K562 (cell line): ENCODE measurements at regions not wholly inside any gene's neighbourhood (a gene's known extent, or its start where the extent isn't known, plus 50 kb on each side); places are given as distances from the start of the nearest gene placed in this dataset.

Experiments
- ATAC-seq: fragments of 200-7000 bp; cut with Tn5 transposase; 3 replicates; pipeline ENCODE4 v1.9.1; 2020; ENCODE audit warnings: moderate library complexity
- BruUV-seq: library from RNA; stranded (reverse); fragments of 400-500 nt; replicated peaks from 2 replicates; lab custom pipeline; 2021; lab: Mats Ljungman, UMichigan
- CTCF ChIA-PET: fragments of 300-600 bp; formaldehyde crosslinking; extraction: SDS; loops from one replicate; lab custom pipeline; 2021; ENCODE audit warnings: low intra/inter-chr PET ratio; lab: Yijun Ruan, JAX
- POLR2A ChIA-PET: fragments of 300-600, 350-650 bp; sonication (Branson Sonifier 250); formaldehyde crosslinking; extraction: SDS; loops from one replicate; lab custom pipeline; 2021; ENCODE audit warnings: antibody characterized with exemption, inconsistent platforms; lab: Yijun Ruan, JAX
- DNase-seq, 4 experiments: peaks; one replicate each; pipeline versions ENCODE4 v3.0.0 to v3.0.0-alpha.2; 2011 to 2018; ENCODE audit warnings: low spot score in 3 of 4, mixed read lengths in 3 of 4; ENCODE audit errors: extremely low read depth in 1 of 4
- FAIRE-seq: peaks from 2 replicates; lab custom pipeline; 2011; peaks lifted over from hg19 to GRCh38; lab: Jason Lieb, UNC
- H2AFZ ChIP-seq: 2 replicates; pipeline ENCODE4 v1.6.0; 2011; ENCODE audit warnings: low read depth, low read length, control low read depth, inconsistent platforms
- H3K27ac ChIP-seq: fragments of 200-600 bp; 3 replicates; pipeline ENCODE4 v1.8.0; 2011; ENCODE audit warnings: low read depth, mild to moderate bottlenecking, control low read depth, inconsistent platforms, low read length, moderate library complexity, mixed read lengths; ENCODE audit errors: extremely low read depth
- H3K27me3 ChIP-seq, 2 experiments: fragments of 300-600 bp in 1 of 2; 2 replicates in 1 of 2; 3 replicates in 1 of 2; pipeline versions ENCODE4 v1.6.0 to v1.8.0; 2011; ENCODE audit warnings: inconsistent platforms in 2 of 2, low read length in 2 of 2, mild to moderate bottlenecking in 1 of 2, mixed read lengths in 1 of 2, moderate library complexity in 1 of 2; ENCODE audit not compliant: control insufficient read depth in 2 of 2, insufficient read depth in 2 of 2
- H3K36me3 ChIP-seq: fragments of 300-600 bp; 3 replicates; pipeline ENCODE4 v1.8.0; 2011; ENCODE audit warnings: mild to moderate bottlenecking, low read length, inconsistent platforms; ENCODE audit not compliant: control insufficient read depth, insufficient read depth
- H3K4me1 ChIP-seq, 2 experiments: fragments of 200-600 bp in 1 of 2; replicated peaks in 1 of 2; 2 replicates in 1 of 2; 3 replicates in 1 of 2; pipeline versions ENCODE4 v1.5.1 to v1.8.0; 2011; ENCODE audit warnings: inconsistent platforms in 2 of 2, low read length in 2 of 2, mild to moderate bottlenecking in 1 of 2, mixed read lengths in 1 of 2, moderate library complexity in 1 of 2; ENCODE audit not compliant: control insufficient read depth in 2 of 2, insufficient read depth in 2 of 2
- H3K4me2 ChIP-seq: 2 replicates; pipeline ENCODE4 v1.6.1; 2011; ENCODE audit warnings: low read length, control low read depth, inconsistent platforms, mixed read lengths; ENCODE audit not compliant: insufficient read depth
- H3K4me3 ChIP-seq: fragments of 200-600 bp; sonication (generic), shearing (Covaris generic); 2 replicates; pipeline ENCODE4 v1.5.1; 2016; ENCODE audit warnings: control low read depth, inconsistent platforms
- H3K79me2 ChIP-seq: fragments of 200-600 bp; 3 replicates; pipeline ENCODE4 v1.8.0; 2011; ENCODE audit warnings: low read length, inconsistent platforms; ENCODE audit not compliant: control insufficient read depth, insufficient read depth
- H3K9ac ChIP-seq, 2 experiments: 2 replicates each; pipeline versions ENCODE4 v1.6.0 to v1.6.1; 2011; ENCODE audit warnings: low read depth in 2 of 2, low read length in 2 of 2, control low read depth in 1 of 2, inconsistent platforms in 1 of 2, mild to moderate bottlenecking in 1 of 2, mixed read lengths in 1 of 2; ENCODE audit not compliant: insufficient read depth in 1 of 2
- H3K9me1 ChIP-seq: one replicate; pipeline ENCODE4 v1.6.0; 2011; ENCODE audit warnings: inconsistent platforms, mild to moderate bottlenecking, low read length, moderate library complexity; ENCODE audit not compliant: control insufficient read depth, insufficient read depth
- H3K9me3 ChIP-seq: replicated peaks from 2 replicates; pipeline ENCODE4 v1.5.1; 2011; ENCODE audit warnings: low read depth, low read length, inconsistent platforms; ENCODE audit not compliant: control insufficient read depth, insufficient read depth
- H4K20me1 ChIP-seq: replicated peaks from 2 replicates; pipeline ENCODE4 v1.6.1; 2011; ENCODE audit warnings: low read length, inconsistent platforms, mixed read lengths; ENCODE audit not compliant: control insufficient read depth, insufficient read depth
- NR4A1 ChIP-seq, 2 experiments: fragments of 250-450 bp in 1 of 2; fragments of 450-650 bp in 1 of 2; sonication (Bioruptor Pico) in 1 of 2; IDR thresholded peaks; 2 replicates each; pipeline versions ENCODE4 v1.4.0 to v1.6.1; 2016 to 2020; ENCODE audit warnings: mild to moderate bottlenecking in 2 of 2, missing compliant biosample characterization in 1 of 2, missing genetic modification characterization in 1 of 2, moderate library complexity in 1 of 2
- ZNF140 ChIP-seq: fragments of 250-450 bp; sonication (Bioruptor Pico); IDR thresholded peaks from 2 replicates; pipeline ENCODE4 v1.8.0; 2021; ENCODE audit warnings: moderate library complexity, mild to moderate bottlenecking, inconsistent platforms
- WGBS: fragments of 100-300 bp; shearing (Covaris generic); methylation state at CpG from one replicate; pipeline ENCODE4 v1.1.6; 2016; ENCODE audit warnings: low coverage, mixed read lengths; ENCODE audit not compliant: insufficient coverage; ENCODE audit errors: missing lambda C conversion rate; 5-methylcytosine and 5-hydroxymethylcytosine counted together
- in situ Hi-C: fragments of 300-500 bp; cut with MboI; formaldehyde crosslinking; loops from 4 replicates; pipeline ENCODE4 v1.15.0; 2018; ENCODE audit warnings: inconsistent platforms, mixed read lengths
- intact Hi-C: fragments of 100-400 bp; cut with micrococcal nuclease; formaldehyde crosslinking; loops from 2 replicates; pipeline ENCODE4 v1.14.2; 2022
- TF ChIP-seq, protein P1 (sequence below): fragments of 250-450 bp; sonication (Bioruptor Pico); IDR thresholded peaks from 2 replicates; pipeline ENCODE4 v1.4.0; 2020; ENCODE audit warnings: mild to moderate bottlenecking, moderate library complexity, borderline replicate concordance
- TF ChIP-seq, protein P2 (sequence below): fragments of 250-450 bp; sonication (Bioruptor Pico); IDR thresholded peaks from 2 replicates; pipeline ENCODE4 v1.4.0; 2020; ENCODE audit warnings: mild to moderate bottlenecking, moderate library complexity

GRCh38 chr15:95471690-95472086, 858.8 kb upstream of the NR2F2 start:
- Histone ChIP-seq H3K36me3 (no peaks in the 10 kb centered on the region), H3K27me3 (peaks cover 0 to 6% of the 10 kb centered on the region in 2 experiments; a peak in 4 of 5 replicates), H3K4me2 (no peak overlapping the region), H2AFZ (no peak overlapping the region), H3K9me1 (no peaks in the 10 kb centered on the region), H3K4me3 (no peak overlapping the region), H3K27ac (no peak overlapping the region), H3K9me3 (no peaks in the 10 kb centered on the region), H4K20me1 (no peaks in the 10 kb centered on the region), H3K79me2 (no peaks in the 10 kb centered on the region), H3K9ac (no peak overlapping the region), H3K4me1 (no peaks in the 10 kb centered on the region)
- intact Hi-C loops (no loop called here), in situ Hi-C loops (no loop called here)
- ChIA-PET POLR2A (interaction anchor here (0.5 kb wide), 1 partner anchor 278 kb away, joined by 3 read pairs; no protein-coding TSS in a partner anchor), CTCF (no interaction called here)
- 0% methylated on average over 5 of the region's 5 CpGs for WGBS
- ATAC-seq (no peak), FAIRE-seq (no peak), DNase-seq (no peak)
- no TSS peak for BruUV-seq
- TF ChIP-seq NR4A1 (CRISPR knock-in tag; IDR thresholded peaks at IDR 0.05) (no peak), NR4A1 (tag; IDR thresholded peaks at IDR 0.05) (no peak), ZNF140 (CRISPR knock-in tag) (no peak)
- TF ChIP-seq, protein P1, sequence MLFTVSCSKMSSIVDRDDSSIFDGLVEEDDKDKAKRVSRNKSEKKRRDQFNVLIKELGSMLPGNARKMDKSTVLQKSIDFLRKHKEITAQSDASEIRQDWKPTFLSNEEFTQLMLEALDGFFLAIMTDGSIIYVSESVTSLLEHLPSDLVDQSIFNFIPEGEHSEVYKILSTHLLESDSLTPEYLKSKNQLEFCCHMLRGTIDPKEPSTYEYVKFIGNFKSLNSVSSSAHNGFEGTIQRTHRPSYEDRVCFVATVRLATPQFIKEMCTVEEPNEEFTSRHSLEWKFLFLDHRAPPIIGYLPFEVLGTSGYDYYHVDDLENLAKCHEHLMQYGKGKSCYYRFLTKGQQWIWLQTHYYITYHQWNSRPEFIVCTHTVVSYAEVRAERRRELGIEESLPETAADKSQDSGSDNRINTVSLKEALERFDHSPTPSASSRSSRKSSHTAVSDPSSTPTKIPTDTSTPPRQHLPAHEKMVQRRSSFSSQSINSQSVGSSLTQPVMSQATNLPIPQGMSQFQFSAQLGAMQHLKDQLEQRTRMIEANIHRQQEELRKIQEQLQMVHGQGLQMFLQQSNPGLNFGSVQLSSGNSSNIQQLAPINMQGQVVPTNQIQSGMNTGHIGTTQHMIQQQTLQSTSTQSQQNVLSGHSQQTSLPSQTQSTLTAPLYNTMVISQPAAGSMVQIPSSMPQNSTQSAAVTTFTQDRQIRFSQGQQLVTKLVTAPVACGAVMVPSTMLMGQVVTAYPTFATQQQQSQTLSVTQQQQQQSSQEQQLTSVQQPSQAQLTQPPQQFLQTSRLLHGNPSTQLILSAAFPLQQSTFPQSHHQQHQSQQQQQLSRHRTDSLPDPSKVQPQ (CRISPR knock-in tag): no peak
- TF ChIP-seq, protein P2, sequence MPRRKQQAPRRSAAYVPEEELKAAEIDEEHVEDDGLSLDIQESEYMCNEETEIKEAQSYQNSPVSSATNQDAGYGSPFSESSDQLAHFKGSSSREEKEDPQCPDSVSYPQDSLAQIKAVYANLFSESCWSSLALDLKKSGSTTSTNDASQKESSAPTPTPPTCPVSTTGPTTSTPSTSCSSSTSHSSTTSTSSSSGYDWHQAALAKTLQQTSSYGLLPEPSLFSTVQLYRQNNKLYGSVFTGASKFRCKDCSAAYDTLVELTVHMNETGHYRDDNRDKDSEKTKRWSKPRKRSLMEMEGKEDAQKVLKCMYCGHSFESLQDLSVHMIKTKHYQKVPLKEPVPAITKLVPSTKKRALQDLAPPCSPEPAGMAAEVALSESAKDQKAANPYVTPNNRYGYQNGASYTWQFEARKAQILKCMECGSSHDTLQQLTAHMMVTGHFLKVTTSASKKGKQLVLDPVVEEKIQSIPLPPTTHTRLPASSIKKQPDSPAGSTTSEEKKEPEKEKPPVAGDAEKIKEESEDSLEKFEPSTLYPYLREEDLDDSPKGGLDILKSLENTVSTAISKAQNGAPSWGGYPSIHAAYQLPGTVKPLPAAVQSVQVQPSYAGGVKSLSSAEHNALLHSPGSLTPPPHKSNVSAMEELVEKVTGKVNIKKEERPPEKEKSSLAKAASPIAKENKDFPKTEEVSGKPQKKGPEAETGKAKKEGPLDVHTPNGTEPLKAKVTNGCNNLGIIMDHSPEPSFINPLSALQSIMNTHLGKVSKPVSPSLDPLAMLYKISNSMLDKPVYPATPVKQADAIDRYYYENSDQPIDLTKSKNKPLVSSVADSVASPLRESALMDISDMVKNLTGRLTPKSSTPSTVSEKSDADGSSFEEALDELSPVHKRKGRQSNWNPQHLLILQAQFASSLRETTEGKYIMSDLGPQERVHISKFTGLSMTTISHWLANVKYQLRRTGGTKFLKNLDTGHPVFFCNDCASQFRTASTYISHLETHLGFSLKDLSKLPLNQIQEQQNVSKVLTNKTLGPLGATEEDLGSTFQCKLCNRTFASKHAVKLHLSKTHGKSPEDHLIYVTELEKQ (CRISPR knock-in tag): no peak
